Cardiac muscle cell (in vitro differentiated cells and primary cell): ENCODE measurements at regions not wholly inside any gene's neighbourhood (a gene's known extent, or its start where the extent isn't known, plus 50 kb on each side); places are given as distances from the start of the nearest gene placed in this dataset.

Source experiments
- DNase-seq, 2 donors: peaks; one replicate each; pipeline versions ENCODE4 v3.0.0 to v3.0.0-alpha.2; 2010 to 2017; ENCODE audit warnings: low read depth in 1 of 2, low spot score in 1 of 2
- H3K27ac ChIP-seq: fragments of 200-600 bp; sonication (generic); 2 replicates; pipeline ENCODE4 v1.5.1; 2016
- H3K27me3 ChIP-seq: fragments of 200-600 bp; sonication (generic); 2 replicates; pipeline ENCODE4 v1.6.0; 2016; ENCODE audit warnings: control low read depth
- H3K36me3 ChIP-seq: fragments of 200-600 bp; sonication (generic); 2 replicates; pipeline ENCODE4 v1.5.1; 2016; ENCODE audit warnings: control low read depth
- H3K4me1 ChIP-seq: fragments of 200-600 bp; sonication (generic); 2 replicates; pipeline ENCODE4 v1.8.1; 2017; ENCODE audit warnings: low read depth, mild to moderate bottlenecking, mixed run types
- H3K4me3 ChIP-seq: fragments of 200-600 bp; sonication (generic); 2 replicates; pipeline ENCODE4 v1.5.1; 2016; ENCODE audit warnings: mild to moderate bottlenecking
- H3K9me3 ChIP-seq: fragments of 200-600 bp; sonication (generic); 2 replicates; pipeline ENCODE4 v1.5.1; 2017; ENCODE audit warnings: low read depth, mild to moderate bottlenecking, control low read depth
- CTCF ChIP-seq: IDR thresholded peaks from 2 replicates; pipeline ENCODE4 v1.5.1; 2012; ENCODE audit warnings: low read depth, mild to moderate bottlenecking, low read length

GRCh38 chr9:134216961-134217360, 52.6 kb upstream of the RNU6ATAC start:
- DNase-seq = no peak
- Histone ChIP-seq H3K27me3 (no peaks in the 10 kb centered on the region), H3K36me3 (no peaks in the 10 kb centered on the region), H3K9me3 (no peaks in the 10 kb centered on the region), H3K4me3 (no peak overlapping the region), H3K4me1 (peaks cover 36% of the 10 kb centered on the region), H3K27ac (no peak overlapping the region)
- no peak for TF ChIP-seq CTCF

- Histone ChIP-seq H3K27me3 (no peaks in the 10 kb centered on the region), H3K4me3 (no peak overlapping the region), H3K36me3 (no peaks in the 10 kb centered on the region), H3K27ac (no peak overlapping the region), H3K9me3 (no peaks in the 10 kb centered on the region), H3K4me1 (peaks cover 36% of the 10 kb centered on the region)
- no peak for TF ChIP-seq CTCF
- DNase-seq = no peak
Measured at GRCh38 chr9:134217431-134218210, 53.3 kb upstream of the RNU6ATAC start.

- no peaks in the 10 kb centered on the region for H3K9me3 ChIP-seq
- H3K27me3 ChIP-seq = no peaks in the 10 kb centered on the region
- peaks cover 36% of the 10 kb centered on the region for H3K4me1 ChIP-seq
Measured at GRCh38 chr9:134218230-134218629, 53.9 kb upstream of the RNU6ATAC start.

GRCh38 chr9:134219646-134220060, 55.3 kb upstream of the RNU6ATAC start:
- no peak overlapping the region for H3K4me3 ChIP-seq
- no peak for DNase-seq
- H3K27ac ChIP-seq = no peak overlapping the region
- no peaks in the 10 kb centered on the region for H3K36me3 ChIP-seq
- no peaks in the 10 kb centered on the region for H3K27me3 ChIP-seq
- no peak for TF ChIP-seq CTCF
- no peaks in the 10 kb centered on the region for H3K9me3 ChIP-seq
- peaks cover 23% of the 10 kb centered on the region for H3K4me1 ChIP-seq

More at GRCh38 chr9:134218230-134218629, 53.9 kb upstream of the RNU6ATAC start:
- H3K36me3 ChIP-seq = no peaks in the 10 kb centered on the region
- no peak for DNase-seq
- H3K27ac ChIP-seq = no peak overlapping the region
- TF ChIP-seq CTCF = no peak
- no peak overlapping the region for H3K4me3 ChIP-seq

GRCh38 chr9:134220311-134220710, 55.9 kb upstream of the RNU6ATAC start:
- Histone ChIP-seq H3K9me3 (no peaks in the 10 kb centered on the region), H3K36me3 (no peaks in the 10 kb centered on the region), H3K27ac (no peak overlapping the region), H3K27me3 (no peaks in the 10 kb centered on the region), H3K4me1 (peaks cover 17% of the 10 kb centered on the region), H3K4me3 (no peak overlapping the region)
- no peak for TF ChIP-seq CTCF
- DNase-seq = no peak
